ENCODE measurements at regions not wholly inside any gene's neighbourhood (a gene's known extent, or its start where the extent isn't known, plus 50 kb on each side); places are given as distances from the start of the nearest gene placed in this dataset.

GRCh38 chr5:9971301-9971700, 278.4 kb downstream of the ATPSCKMT start:
- intact Hi-C loops (cut with DNase I; ENCODE audit: low total_unique reads), result no loop called here
- no peak overlapping the region for H3K27ac ChIP-seq
- no peak overlapping the region for H3K4me3 ChIP-seq
- DNase-seq, result no peak
- no peaks in the 10 kb centered on the region for H3K27me3 ChIP-seq
- no peaks in the 10 kb centered on the region for H3K9me3 ChIP-seq
- H3K4me1 ChIP-seq, result no peaks in the 10 kb centered on the region
- H3K36me3 ChIP-seq, result no peaks in the 10 kb centered on the region
- TF ChIP-seq POLR2A (IDR thresholded peaks at IDR 0.05) (no peak), CTCF (IDR thresholded peaks at IDR 0.05) (no peak)

GRCh38 chr5:9958914-9959313, 290.8 kb downstream of the ATPSCKMT start:
- Histone ChIP-seq H3K27me3 (no peaks in the 10 kb centered on the region), H3K36me3 (no peaks in the 10 kb centered on the region), H3K9me3 (no peaks in the 10 kb centered on the region), H3K27ac (no peak overlapping the region), H3K4me1 (no peaks in the 10 kb centered on the region), H3K4me3 (no peak overlapping the region)
- TF ChIP-seq CTCF (IDR thresholded peaks at IDR 0.05), result no peak
- no peak for TF ChIP-seq POLR2A (IDR thresholded peaks at IDR 0.05)
- DNase-seq, result no peak
- intact Hi-C loops (cut with DNase I; ENCODE audit: low total_unique reads), result no loop called here

- intact Hi-C loops (cut with DNase I; ENCODE audit: low total_unique reads), result no loop called here
- TF ChIP-seq CTCF (IDR thresholded peaks at IDR 0.05) (no peak), POLR2A (IDR thresholded peaks at IDR 0.05) (no peak)
- Histone ChIP-seq H3K36me3 (no peaks in the 10 kb centered on the region), H3K27ac (no peak overlapping the region), H3K27me3 (no peaks in the 10 kb centered on the region), H3K9me3 (no peaks in the 10 kb centered on the region), H3K4me1 (no peaks in the 10 kb centered on the region), H3K4me3 (no peak overlapping the region)
- DNase-seq, result no peak
Measured at GRCh38 chr5:9957214-9957613, 292.5 kb downstream of the ATPSCKMT start.

GRCh38 chr5:9956725-9957124, 293.0 kb downstream of the ATPSCKMT start:
- no peaks in the 10 kb centered on the region for H3K4me1 ChIP-seq
- no peak for DNase-seq
- H3K27ac ChIP-seq, result no peak overlapping the region
- no peak overlapping the region for H3K4me3 ChIP-seq
- TF ChIP-seq CTCF (IDR thresholded peaks at IDR 0.05) (no peak), POLR2A (IDR thresholded peaks at IDR 0.05) (no peak)
- no peaks in the 10 kb centered on the region for H3K36me3 ChIP-seq
- no peaks in the 10 kb centered on the region for H3K9me3 ChIP-seq
- intact Hi-C loops (cut with DNase I; ENCODE audit: low total_unique reads), result no loop called here
- no peaks in the 10 kb centered on the region for H3K27me3 ChIP-seq

- Histone ChIP-seq H3K27ac (no peak overlapping the region), H3K27me3 (no peaks in the 10 kb centered on the region), H3K4me1 (no peaks in the 10 kb centered on the region), H3K4me3 (no peak overlapping the region), H3K9me3 (no peaks in the 10 kb centered on the region), H3K36me3 (no peaks in the 10 kb centered on the region)
- TF ChIP-seq CTCF (IDR thresholded peaks at IDR 0.05) (no peak), POLR2A (IDR thresholded peaks at IDR 0.05) (no peak)
- DNase-seq, result no peak
- intact Hi-C loops (cut with DNase I; ENCODE audit: low total_unique reads), result no loop called here
Measured at GRCh38 chr5:9955586-9955985, 294.1 kb downstream of the ATPSCKMT start.

Data from uterus (tissue), 3 donors.